ENCODE measurements at regions not wholly inside any gene's neighbourhood (a gene's known extent, or its start where the extent isn't known, plus 50 kb on each side); places are given as distances from the start of the nearest gene placed in this dataset.

DNA sequence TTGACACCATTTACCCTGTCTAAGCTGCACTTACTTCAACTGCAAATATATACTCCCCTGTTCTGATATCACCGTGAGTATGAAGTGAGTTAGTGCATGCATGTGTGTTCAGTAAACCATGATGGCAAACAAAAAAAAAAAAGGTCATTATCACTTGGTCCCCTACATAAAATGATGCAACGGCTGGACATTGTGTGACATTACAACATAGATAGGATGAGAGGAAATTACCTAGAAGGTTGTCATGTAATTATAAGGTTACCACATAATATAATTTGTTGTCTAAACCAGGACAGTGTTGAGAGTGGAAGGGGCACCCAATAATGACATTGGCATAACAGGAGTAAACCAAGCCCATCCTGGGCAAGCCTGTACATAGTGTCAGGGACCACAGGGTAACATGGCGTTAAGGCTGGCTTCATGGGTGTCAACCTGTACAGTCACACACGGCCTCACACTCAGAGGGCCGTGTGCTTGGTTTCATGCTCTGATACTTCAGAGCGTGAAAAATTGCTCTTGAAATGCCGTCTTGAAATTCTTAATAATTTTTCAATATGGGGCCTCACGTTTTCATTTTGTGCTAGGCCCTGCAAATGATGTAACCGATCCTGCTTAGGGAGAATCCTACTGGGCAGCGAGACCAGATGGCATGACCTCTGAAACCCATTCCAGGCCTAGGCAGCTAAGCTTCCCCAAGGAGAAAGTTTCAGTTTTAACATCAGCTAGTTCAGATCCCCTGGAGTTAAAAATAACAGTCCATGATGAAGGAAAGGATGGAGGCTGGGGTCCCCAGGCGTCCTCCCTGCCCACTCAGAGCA, 106.1 kb downstream of the AXIN2 start:
- Histone ChIP-seq H3K36me3 (no peaks in the 10 kb centered on the region), H3K9me3 (ENCODE audit: low read depth) (no peaks in the 10 kb centered on the region), H3K4me3 (no peak overlapping the region), H3K27ac (no peak overlapping the region), H3K27me3 (no peaks in the 10 kb centered on the region), H3K4me1 (ENCODE audit: low read depth) (peaks cover 30% of the 10 kb centered on the region)
- no peak for DNase-seq (ENCODE audit: low read depth in 1 of 2, low spot score in 1 of 2)
- TF ChIP-seq, protein P1, sequence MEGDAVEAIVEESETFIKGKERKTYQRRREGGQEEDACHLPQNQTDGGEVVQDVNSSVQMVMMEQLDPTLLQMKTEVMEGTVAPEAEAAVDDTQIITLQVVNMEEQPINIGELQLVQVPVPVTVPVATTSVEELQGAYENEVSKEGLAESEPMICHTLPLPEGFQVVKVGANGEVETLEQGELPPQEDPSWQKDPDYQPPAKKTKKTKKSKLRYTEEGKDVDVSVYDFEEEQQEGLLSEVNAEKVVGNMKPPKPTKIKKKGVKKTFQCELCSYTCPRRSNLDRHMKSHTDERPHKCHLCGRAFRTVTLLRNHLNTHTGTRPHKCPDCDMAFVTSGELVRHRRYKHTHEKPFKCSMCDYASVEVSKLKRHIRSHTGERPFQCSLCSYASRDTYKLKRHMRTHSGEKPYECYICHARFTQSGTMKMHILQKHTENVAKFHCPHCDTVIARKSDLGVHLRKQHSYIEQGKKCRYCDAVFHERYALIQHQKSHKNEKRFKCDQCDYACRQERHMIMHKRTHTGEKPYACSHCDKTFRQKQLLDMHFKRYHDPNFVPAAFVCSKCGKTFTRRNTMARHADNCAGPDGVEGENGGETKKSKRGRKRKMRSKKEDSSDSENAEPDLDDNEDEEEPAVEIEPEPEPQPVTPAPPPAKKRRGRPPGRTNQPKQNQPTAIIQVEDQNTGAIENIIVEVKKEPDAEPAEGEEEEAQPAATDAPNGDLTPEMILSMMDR (IDR thresholded peaks at IDR 0.05; ENCODE audit: low read depth, low read length): no peak

DNA sequence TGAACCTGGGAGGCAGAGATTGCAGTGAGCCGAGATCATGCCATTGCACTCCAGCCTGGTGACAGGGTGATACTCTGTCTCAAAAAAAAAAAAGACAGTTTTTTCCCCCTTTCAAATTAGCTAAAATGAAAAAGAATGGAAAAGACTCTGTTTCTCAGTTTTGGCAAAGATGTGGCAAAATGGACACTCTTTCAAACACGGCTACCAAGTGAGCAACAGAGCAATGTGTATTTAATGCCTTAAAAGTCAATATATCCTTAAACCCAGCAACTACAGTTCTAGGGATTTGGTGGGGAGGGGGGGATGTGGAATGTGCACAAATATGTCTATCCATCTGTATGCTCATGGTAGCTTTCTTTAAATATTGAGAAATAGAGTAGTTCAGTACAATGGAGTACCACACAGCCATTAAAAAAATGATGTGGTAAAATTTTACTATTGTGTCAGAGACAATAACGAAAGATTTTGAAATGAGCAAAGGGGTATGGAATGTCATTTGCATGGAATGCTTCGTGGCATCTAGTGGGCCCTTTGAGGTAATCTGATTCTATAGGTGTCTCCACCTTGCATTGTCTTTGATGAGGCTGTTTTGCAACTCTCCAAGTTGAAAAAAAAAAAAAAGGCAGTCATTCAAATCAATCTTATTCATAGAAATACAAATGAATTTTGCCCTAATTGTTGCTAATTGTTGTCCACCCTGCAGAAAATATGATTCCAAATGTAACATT, 108.1 kb downstream of the AXIN2 start:
- Histone ChIP-seq H3K36me3 (no peaks in the 10 kb centered on the region), H3K4me3 (no peak overlapping the region), H3K9me3 (ENCODE audit: low read depth) (no peaks in the 10 kb centered on the region), H3K27me3 (no peaks in the 10 kb centered on the region), H3K4me1 (ENCODE audit: low read depth) (peaks cover 20% of the 10 kb centered on the region), H3K27ac (no peak overlapping the region)
- TF ChIP-seq, protein P1 (IDR thresholded peaks at IDR 0.05; ENCODE audit: low read depth, low read length): no peak
- no peak for DNase-seq (ENCODE audit: low read depth in 1 of 2, low spot score in 1 of 2)

DNA sequence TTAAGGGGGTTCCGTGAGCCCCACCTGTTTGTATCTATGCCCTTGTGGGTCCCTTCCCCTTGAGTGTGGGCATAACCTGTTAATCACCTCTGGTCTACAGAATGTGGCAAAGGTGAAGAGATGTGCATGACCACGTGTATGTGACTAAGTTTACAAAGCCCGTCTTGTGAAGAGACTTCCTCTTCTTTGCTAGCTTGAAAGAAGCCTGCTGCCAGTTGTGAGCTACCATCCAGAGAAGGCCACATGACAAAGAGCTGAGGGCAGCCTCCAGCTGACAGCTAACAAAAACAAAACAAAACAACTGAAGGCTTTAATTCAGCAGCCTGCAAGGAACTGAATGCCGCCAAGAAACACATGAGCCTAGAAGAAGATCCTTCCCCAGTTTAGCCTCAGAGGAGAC, 112.0 kb downstream of the AXIN2 start:
- Histone ChIP-seq H3K9me3 (ENCODE audit: low read depth) (no peaks in the 10 kb centered on the region), H3K27me3 (no peaks in the 10 kb centered on the region), H3K36me3 (no peaks in the 10 kb centered on the region), H3K4me3 (no peak overlapping the region), H3K4me1 (ENCODE audit: low read depth) (peaks cover 7% of the 10 kb centered on the region), H3K27ac (no peak overlapping the region)
- no peak for DNase-seq (ENCODE audit: low read depth in 1 of 2, low spot score in 1 of 2)
- TF ChIP-seq, protein P1 (IDR thresholded peaks at IDR 0.05; ENCODE audit: low read depth, low read length): no peak

DNA sequence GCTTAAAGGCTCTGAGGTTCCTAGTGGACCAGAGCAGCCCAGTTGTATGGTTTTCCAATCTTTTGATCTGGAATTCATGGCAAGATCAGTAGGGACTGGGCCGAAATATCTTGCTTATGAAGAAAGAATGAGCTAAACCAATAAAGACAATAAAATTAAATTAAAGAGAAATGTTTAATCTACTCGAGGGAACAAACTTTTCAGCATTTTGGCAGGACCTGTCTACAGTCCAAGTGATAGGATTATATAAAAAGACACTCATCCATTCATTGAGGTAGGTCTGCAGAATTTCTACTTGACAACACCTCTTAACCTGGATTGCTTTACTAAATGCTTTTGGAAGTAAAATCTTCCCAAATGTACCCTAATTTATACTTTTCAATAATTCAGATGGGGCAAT, 113.6 kb downstream of the AXIN2 start:
- no peak overlapping the region for H3K27ac ChIP-seq
- no peaks in the 10 kb centered on the region for H3K27me3 ChIP-seq
- TF ChIP-seq, protein P1 (IDR thresholded peaks at IDR 0.05; ENCODE audit: low read depth, low read length): no peak
- peaks cover 7% of the 10 kb centered on the region for H3K4me1 ChIP-seq (ENCODE audit: low read depth)
- H3K9me3 ChIP-seq (ENCODE audit: low read depth): no peaks in the 10 kb centered on the region
- no peak for DNase-seq (ENCODE audit: low read depth in 1 of 2, low spot score in 1 of 2)
- H3K4me3 ChIP-seq: no peak overlapping the region
- H3K36me3 ChIP-seq: no peaks in the 10 kb centered on the region

DNA sequence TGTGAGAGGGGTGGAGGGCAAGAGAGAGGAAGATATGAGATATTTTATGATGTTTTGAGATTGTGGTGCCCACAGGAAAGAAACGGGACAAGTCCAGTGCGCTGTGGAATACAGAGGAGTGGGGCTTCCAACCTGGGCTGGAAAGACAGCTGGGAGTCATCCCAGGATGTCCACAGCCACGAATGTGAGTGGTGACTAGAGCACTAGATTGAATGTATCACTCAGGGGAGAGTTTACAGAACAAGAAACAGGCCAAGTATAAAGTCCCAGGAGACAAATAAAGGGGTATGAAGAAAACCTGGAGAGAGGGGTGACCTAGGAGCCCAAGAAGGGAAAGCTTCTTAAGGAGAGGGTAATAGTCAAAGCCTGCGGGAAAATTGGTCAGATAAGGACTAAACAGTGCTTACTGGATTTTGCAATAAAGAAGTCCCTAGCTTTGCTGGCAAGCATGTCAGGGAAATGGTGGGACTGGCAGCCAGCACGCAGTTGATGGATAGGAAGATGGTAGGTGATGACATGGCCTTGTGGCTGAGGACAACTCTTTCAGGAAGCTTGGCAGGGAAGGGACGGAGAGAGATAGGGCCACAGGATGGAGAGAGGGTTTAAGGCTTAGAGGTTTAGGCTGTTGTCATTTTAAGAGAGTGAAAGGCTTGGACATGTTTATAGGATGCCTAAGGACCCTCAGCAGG, 114.5 kb downstream of the AXIN2 start:
- H3K27me3 ChIP-seq: no peaks in the 10 kb centered on the region
- TF ChIP-seq, protein P1 (IDR thresholded peaks at IDR 0.05; ENCODE audit: low read depth, low read length): no peak
- H3K36me3 ChIP-seq: no peaks in the 10 kb centered on the region
- H3K4me1 ChIP-seq (ENCODE audit: low read depth): peaks cover 7% of the 10 kb centered on the region
- H3K4me3 ChIP-seq: no peak overlapping the region
- no peak overlapping the region for H3K27ac ChIP-seq
- peak in 1 of 2 donors; percentile 59 for DNase-seq (ENCODE audit: low read depth in 1 of 2, low spot score in 1 of 2)
- no peaks in the 10 kb centered on the region for H3K9me3 ChIP-seq (ENCODE audit: low read depth)

Measured in cardiac muscle cell (in vitro differentiated cells and primary cell).